ENCODE measurements at regions not wholly inside any gene's neighbourhood (a gene's known extent, or its start where the extent isn't known, plus 50 kb on each side); places are given as distances from the start of the nearest gene placed in this dataset.

DNA sequence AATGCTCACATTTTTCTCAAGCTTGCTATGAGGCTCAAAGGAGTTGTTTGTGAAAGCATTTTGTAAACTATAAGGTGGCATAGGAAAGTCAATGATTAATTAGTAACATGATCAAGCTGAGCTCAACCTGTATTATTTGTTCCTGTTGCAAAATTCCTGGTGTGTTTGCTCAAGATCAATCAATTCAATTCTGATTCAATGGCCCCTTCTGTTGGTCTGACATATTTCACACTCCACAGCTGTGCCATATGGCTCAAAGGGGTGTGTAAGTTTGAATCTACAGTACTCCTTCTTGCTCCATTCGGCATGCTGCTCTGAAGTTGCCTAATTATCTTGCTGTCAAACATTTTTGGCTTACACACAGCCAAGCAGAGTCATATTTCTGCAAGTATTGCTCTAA is 341.6 kb upstream of the LRP1B start:
- Histone ChIP-seq H3K4me1 (ENCODE audit: insufficient read depth, low read length) (no peaks in the 10 kb centered on the region), H4K5ac (ENCODE audit: insufficient read length, low read depth, low read length) (no peak overlapping the region), H2AFZ (ENCODE audit: low read length) (no peak overlapping the region), H2BK20ac (ENCODE audit: low read depth, low read length, poor library complexity, severe bottlenecking) (no peak overlapping the region), H2BK5ac (ENCODE audit: insufficient read length, low read length) (no peak overlapping the region), H3K4me2 (ENCODE audit: insufficient read depth, insufficient read length, low read length) (no peak overlapping the region), H3K27ac (ENCODE audit: insufficient read length, low read depth, low read length) (no peak overlapping the region), H4K20me1 (ENCODE audit: control insufficient read depth, insufficient read depth, insufficient read length) (no peaks in the 10 kb centered on the region), H3K79me1 (ENCODE audit: insufficient read depth, low read depth, low read length, poor library complexity, severe bottlenecking) (no peaks in the 10 kb centered on the region), H3K23ac (ENCODE audit: insufficient read length, low read depth, low read length) (no peak overlapping the region), H3K14ac (ENCODE audit: insufficient read depth, low read length) (no peak overlapping the region), H3K23me2 (ENCODE audit: insufficient read length, low read depth, low read length, poor library complexity, severe bottlenecking) (no peaks in the 10 kb centered on the region), H2AK5ac (ENCODE audit: insufficient read length, low read length) (no peak overlapping the region), H4K8ac (replicated peaks; ENCODE audit: insufficient read length, low read depth, low read length) (no peak overlapping the region), H4K91ac (ENCODE audit: insufficient read length, low read depth, low read length) (no peak overlapping the region), H2BK12ac (ENCODE audit: insufficient read length, low read depth, low read length) (no peak overlapping the region), H2BK15ac (ENCODE audit: low read depth, low read length) (no peak overlapping the region), H3K79me2 (ENCODE audit: insufficient read depth, low read length) (no peaks in the 10 kb centered on the region), H3K4ac (ENCODE audit: low read depth, low read length) (no peak overlapping the region), H2BK120ac (ENCODE audit: low read depth, low read length, poor library complexity, severe bottlenecking) (no peak overlapping the region), H3K56ac (ENCODE audit: insufficient read length, low read depth, low read length) (no peak overlapping the region), H3K18ac (ENCODE audit: insufficient read length, low read depth, low read length) (no peak overlapping the region), H3K9me3 (ENCODE audit: control insufficient read depth, low read depth, low read length) (no peaks in the 10 kb centered on the region), H3T11ph (ENCODE audit: low read length) (no peak overlapping the region), H3K27me3 (ENCODE audit: insufficient read depth, low read length) (no peaks in the 10 kb centered on the region), H3K9ac (ENCODE audit: extremely low read depth, insufficient read length, low read length) (no peak overlapping the region)
- no peak overlapping the region for H3K27ac Mint-ChIP-seq
- H3K4me1 Mint-ChIP-seq: no peaks in the 10 kb centered on the region
- TF ChIP-seq, protein P1, sequence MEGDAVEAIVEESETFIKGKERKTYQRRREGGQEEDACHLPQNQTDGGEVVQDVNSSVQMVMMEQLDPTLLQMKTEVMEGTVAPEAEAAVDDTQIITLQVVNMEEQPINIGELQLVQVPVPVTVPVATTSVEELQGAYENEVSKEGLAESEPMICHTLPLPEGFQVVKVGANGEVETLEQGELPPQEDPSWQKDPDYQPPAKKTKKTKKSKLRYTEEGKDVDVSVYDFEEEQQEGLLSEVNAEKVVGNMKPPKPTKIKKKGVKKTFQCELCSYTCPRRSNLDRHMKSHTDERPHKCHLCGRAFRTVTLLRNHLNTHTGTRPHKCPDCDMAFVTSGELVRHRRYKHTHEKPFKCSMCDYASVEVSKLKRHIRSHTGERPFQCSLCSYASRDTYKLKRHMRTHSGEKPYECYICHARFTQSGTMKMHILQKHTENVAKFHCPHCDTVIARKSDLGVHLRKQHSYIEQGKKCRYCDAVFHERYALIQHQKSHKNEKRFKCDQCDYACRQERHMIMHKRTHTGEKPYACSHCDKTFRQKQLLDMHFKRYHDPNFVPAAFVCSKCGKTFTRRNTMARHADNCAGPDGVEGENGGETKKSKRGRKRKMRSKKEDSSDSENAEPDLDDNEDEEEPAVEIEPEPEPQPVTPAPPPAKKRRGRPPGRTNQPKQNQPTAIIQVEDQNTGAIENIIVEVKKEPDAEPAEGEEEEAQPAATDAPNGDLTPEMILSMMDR (conservative IDR thresholded peaks at IDR 0.05): no peak
- no peak for DNase-seq
- no peaks in the 10 kb centered on the region for H3K27me3 Mint-ChIP-seq (ENCODE audit: low read depth)
- H3K4me3 Mint-ChIP-seq: no peak overlapping the region
- WGBS (ENCODE audit: extremely low coverage, insufficient read length, low lambda C conversion rate): no CpG with 5 or more reads among the region's 1 CpG
- peaks cover 3 to 4% of the 10 kb centered on the region in 2 experiments; a peak in 2 of 5 replicates for H3K9me3 Mint-ChIP-seq
- no peaks in the 10 kb centered on the region for H3K36me3 Mint-ChIP-seq (ENCODE audit: insufficient read depth in 1 of 3, low read depth in 3 of 3)

All from H9 (cell line).